ENCODE measurements at regions not wholly inside any gene's neighbourhood (a gene's known extent, or its start where the extent isn't known, plus 50 kb on each side); places are given as distances from the start of the nearest gene placed in this dataset.

- TF ChIP-seq EZH2 (IDR thresholded peaks at IDR 0.05; ENCODE audit: insufficient read depth, poor library complexity, severe bottlenecking) (no peak), EZH2phosphoT487 (IDR thresholded peaks at IDR 0.05; ENCODE audit: insufficient read depth, low read depth) (no peak)
These were observed 82.5 kb upstream of the MMADHC start for GRCh38 chr2:149670086-149670485.
